22Rv1 (cell line): ENCODE measurements at regions not wholly inside any gene's neighbourhood (a gene's known extent, or its start where the extent isn't known, plus 50 kb on each side); places are given as distances from the start of the nearest gene placed in this dataset.

Experiments used
- CTCF ChIP-seq: fragments of 450-650 bp; IDR thresholded peaks from 2 replicates; pipeline ENCODE4 v1.5.1; 2017; ENCODE audit warnings: mild to moderate bottlenecking
- ZFX ChIP-seq: fragments of 450-650 bp; IDR thresholded peaks from 2 replicates; pipeline ENCODE4 v1.6.1; 2017; ENCODE audit warnings: antibody characterized with exemption, borderline replicate concordance

GRCh38 chr6:14509120-14509519, 391.5 kb downstream of the CD83 start:
- TF ChIP-seq CTCF = no peak
- no peak for TF ChIP-seq ZFX
